Gastroesophageal sphincter (tissue), 3 donors: ENCODE measurements at regions not wholly inside any gene's neighbourhood (a gene's known extent, or its start where the extent isn't known, plus 50 kb on each side); places are given as distances from the start of the nearest gene placed in this dataset.

Experiments
- CTCF ChIP-seq, 4 experiments: fragments of 200-600 bp in 2 of 4; fragments of 450-650 bp in 2 of 4; sonication (generic) in 1 of 4; IDR thresholded peaks; one replicate each; pipeline ENCODE4 v1.5.1; 2017 to 2019; ENCODE audit warnings: antibody characterized with exemption in 4 of 4, mild to moderate bottlenecking in 2 of 4, moderate library complexity in 2 of 4
- POLR2A ChIP-seq, 2 donors: fragments of 450-650 bp; IDR thresholded peaks; one replicate each; pipeline ENCODE4 v1.6.1; 2017; ENCODE audit warnings: antibody characterized with exemption in 2 of 2, mild to moderate bottlenecking in 2 of 2, moderate library complexity in 1 of 2
- POLR2AphosphoS5 ChIP-seq: sonication (generic); formaldehyde crosslinking; IDR thresholded peaks from one replicate; pipeline ENCODE4 v1.6.1; 2017; ENCODE audit warnings: antibody characterized with exemption

GRCh38 chr2:195413944-195414343 lies 243.1 kb upstream of the SLC39A10 start:
- no peak for TF ChIP-seq CTCF (IDR thresholded peaks at IDR 0.05)
- no peak for TF ChIP-seq POLR2AphosphoS5
- TF ChIP-seq POLR2A (IDR thresholded peaks at IDR 0.05), result no peak
